SK-N-SH (cell line): ENCODE measurements at regions not wholly inside any gene's neighbourhood (a gene's known extent, or its start where the extent isn't known, plus 50 kb on each side); places are given as distances from the start of the nearest gene placed in this dataset.

Experiments used
- CTCF ChIP-seq: fragments of 200-600 bp; sonication (generic); IDR thresholded peaks from 2 replicates; pipeline ENCODE4 v1.6.1; 2017; ENCODE audit warnings: antibody characterized with exemption, mild to moderate bottlenecking, moderate library complexity
- EP300 ChIP-seq, 2 experiments: IDR thresholded peaks; 2 replicates each; pipeline versions ENCODE4 v1.4.0 to v1.6.1; 2012; ENCODE audit warnings: borderline replicate concordance in 1 of 2, low read depth in 1 of 2, low read length in 1 of 2
- MAX ChIP-seq: IDR thresholded peaks from 2 replicates; pipeline ENCODE4 v1.4.0; 2012; ENCODE audit warnings: low read depth
- REST ChIP-seq: IDR thresholded peaks from 2 replicates; pipeline ENCODE4 v1.6.1; 2012; ENCODE audit warnings: mild to moderate bottlenecking, low read depth, low read length, moderate library complexity
- RXRA ChIP-seq: IDR thresholded peaks from 2 replicates; pipeline ENCODE4 v1.4.0; 2012; ENCODE audit warnings: low read depth, mild to moderate bottlenecking, borderline replicate concordance
- TF ChIP-seq, protein P1 (sequence below): IDR thresholded peaks from 2 replicates; pipeline ENCODE4 v1.4.0; 2012; ENCODE audit warnings: low read depth, borderline replicate concordance

GRCh38 chr12:87152841-87153528 lies 876.2 kb downstream of the C12orf50 start:
- TF ChIP-seq CTCF (no peak), EP300 (IDR thresholded peaks at IDR 0.05; ENCODE audit: borderline replicate concordance in 1 of 2, low read depth in 1 of 2, low read length in 1 of 2) (no peak), RXRA (no peak), REST (no peak), MAX (no peak)
- TF ChIP-seq, protein P1, sequence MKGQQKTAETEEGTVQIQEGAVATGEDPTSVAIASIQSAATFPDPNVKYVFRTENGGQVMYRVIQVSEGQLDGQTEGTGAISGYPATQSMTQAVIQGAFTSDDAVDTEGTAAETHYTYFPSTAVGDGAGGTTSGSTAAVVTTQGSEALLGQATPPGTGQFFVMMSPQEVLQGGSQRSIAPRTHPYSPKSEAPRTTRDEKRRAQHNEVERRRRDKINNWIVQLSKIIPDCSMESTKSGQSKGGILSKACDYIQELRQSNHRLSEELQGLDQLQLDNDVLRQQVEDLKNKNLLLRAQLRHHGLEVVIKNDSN = no peak
